Neuronal stem cell (in vitro differentiated cells): ENCODE measurements at regions not wholly inside any gene's neighbourhood (a gene's known extent, or its start where the extent isn't known, plus 50 kb on each side); places are given as distances from the start of the nearest gene placed in this dataset.
A peak's percentile ranks its signal among the peaks of the same experiment; 100 is the strongest.
"Not testable (repeated sequence)": the region's sequence is repeated elsewhere in the genome, so short reads cannot be mapped to it uniquely, and the experiment has no call there.

Experiments
- DNase-seq: peaks from one replicate; pipeline ENCODE4 v3.0.0-alpha.2; 2013; ENCODE audit warnings: low spot score
- H2AFZ ChIP-seq: one replicate; pipeline ENCODE4 v1.6.1; 2013; ENCODE audit warnings: mild to moderate bottlenecking, low read length, inconsistent platforms
- H2AK5ac ChIP-seq: 2 replicates; pipeline ENCODE4 v1.6.1; 2013; ENCODE audit warnings: low read depth, mild to moderate bottlenecking, inconsistent platforms, low read length, moderate library complexity, mixed read lengths
- H2BK120ac ChIP-seq: 2 replicates; pipeline ENCODE4 v1.6.1; 2013; ENCODE audit warnings: low read depth, mild to moderate bottlenecking, inconsistent platforms, low read length, moderate library complexity, mixed read lengths
- H2BK12ac ChIP-seq: one replicate; pipeline ENCODE4 v1.6.1; 2013; ENCODE audit warnings: low read length, inconsistent platforms
- H2BK15ac ChIP-seq: 2 replicates; pipeline ENCODE4 v1.6.1; 2013; ENCODE audit warnings: mild to moderate bottlenecking, low read length, inconsistent platforms, mixed read lengths
- H2BK5ac ChIP-seq: one replicate; pipeline ENCODE4 v1.6.1; 2013; ENCODE audit warnings: inconsistent platforms, mild to moderate bottlenecking, low read length, moderate library complexity
- H3K14ac ChIP-seq: one replicate; pipeline ENCODE4 v1.6.1; 2013; ENCODE audit warnings: low read length, inconsistent platforms
- H3K18ac ChIP-seq: 2 replicates; pipeline ENCODE4 v1.6.1; 2013; ENCODE audit warnings: low read length, inconsistent platforms
- H3K23ac ChIP-seq: 2 replicates; pipeline ENCODE4 v1.6.1; 2013; ENCODE audit warnings: low read depth, mild to moderate bottlenecking, mixed read lengths, low read length, inconsistent platforms; ENCODE audit not compliant: poor library complexity
- H3K27ac ChIP-seq: replicated peaks from 3 replicates; pipeline ENCODE4 v1.5.1; 2013; ENCODE audit warnings: low read length, inconsistent platforms
- H3K27me3 ChIP-seq, 3 experiments: 2 replicates each; pipeline ENCODE4 v1.6.1; 2013; ENCODE audit warnings: low read length in 3 of 3, mild to moderate bottlenecking in 2 of 3, inconsistent platforms in 1 of 3, low read depth in 1 of 3, mixed read lengths in 1 of 3, moderate library complexity in 1 of 3; ENCODE audit not compliant: control insufficient read depth in 3 of 3, insufficient read depth in 3 of 3
- H3K36me3 ChIP-seq, 2 donors: replicated peaks in 1 of 2; 2 replicates each; pipeline ENCODE4 v1.6.1; 2013; ENCODE audit warnings: low read length in 2 of 2; ENCODE audit not compliant: control insufficient read depth in 2 of 2, insufficient read depth in 2 of 2
- H3K4ac ChIP-seq: 2 replicates; pipeline ENCODE4 v1.6.1; 2013; ENCODE audit warnings: inconsistent platforms, mild to moderate bottlenecking, low read length, moderate library complexity
- H3K4me1 ChIP-seq, 2 donors: 1 replicate in 1 of 2; 2 replicates in 1 of 2; pipeline ENCODE4 v1.6.1; 2013; ENCODE audit warnings: low read length in 2 of 2, low read depth in 1 of 2; ENCODE audit not compliant: control insufficient read depth in 2 of 2, insufficient read depth in 1 of 2
- H3K4me2 ChIP-seq: one replicate; pipeline ENCODE4 v1.6.1; 2013; ENCODE audit warnings: mild to moderate bottlenecking, low read length, inconsistent platforms; ENCODE audit not compliant: insufficient read depth, poor library complexity, severe bottlenecking
- H3K4me3 ChIP-seq, 2 donors: 2 replicates each; pipeline ENCODE4 v1.5.1; 2013; ENCODE audit warnings: low read length in 2 of 2, mild to moderate bottlenecking in 2 of 2, inconsistent platforms in 1 of 2, moderate library complexity in 1 of 2
- H3K79me1 ChIP-seq: one replicate; pipeline ENCODE4 v1.6.1; 2013; ENCODE audit warnings: low read depth, mild to moderate bottlenecking, inconsistent platforms, low read length, moderate library complexity
- H3K9ac ChIP-seq: one replicate; pipeline ENCODE4 v1.6.1; 2013; ENCODE audit warnings: mild to moderate bottlenecking, low read depth, low read length, inconsistent platforms; ENCODE audit not compliant: poor library complexity
- H3K9me3 ChIP-seq, 2 donors: replicated peaks in 1 of 2; 2 replicates each; pipeline versions ENCODE3 to v1.6.1; 2013; ENCODE audit warnings: low read length in 2 of 2, mild to moderate bottlenecking in 2 of 2, inconsistent platforms in 1 of 2, low read depth in 1 of 2, mixed read lengths in 1 of 2, moderate library complexity in 1 of 2; ENCODE audit not compliant: control insufficient read depth in 2 of 2, insufficient read depth in 1 of 2
- H4K8ac ChIP-seq: one replicate; pipeline ENCODE4 v1.6.1; 2013; ENCODE audit warnings: low read depth, mild to moderate bottlenecking, inconsistent platforms, low read length, moderate library complexity
- H4K91ac ChIP-seq: one replicate; pipeline ENCODE4 v1.6.1; 2013; ENCODE audit warnings: low read length, low read depth, mild to moderate bottlenecking, inconsistent platforms; ENCODE audit not compliant: poor library complexity
- WGBS, 2 donors: extraction: QIAGEN DNeasy Blood & Tissue Kit; methylation state at CpG; one replicate each; pipeline ENCODE4 v1.1.7; 2013; ENCODE audit warnings: missing lambda C conversion rate in 2 of 2, mixed read lengths in 1 of 2; ENCODE audit not compliant: insufficient read length in 2 of 2, insufficient replicate concordance in 1 of 2; ENCODE audit errors: extremely low coverage in 2 of 2; 5-methylcytosine and 5-hydroxymethylcytosine counted together

GRCh38 chr12:59474236-59474635, 121.6 kb upstream of the SLC16A7 start:
- H3K4me1 ChIP-seq, H2AFZ ChIP-seq, H3K18ac ChIP-seq, H3K4me3 ChIP-seq, H4K91ac ChIP-seq, H3K4ac ChIP-seq, H4K8ac ChIP-seq, H3K14ac ChIP-seq, H3K27me3 ChIP-seq, H2BK15ac ChIP-seq, H3K36me3 ChIP-seq, H2BK120ac ChIP-seq, DNase-seq, H3K9me3 ChIP-seq, H2BK12ac ChIP-seq, H3K9ac ChIP-seq, H3K23ac ChIP-seq, H2BK5ac ChIP-seq, H3K27ac ChIP-seq, H3K4me2 ChIP-seq, H2AK5ac ChIP-seq, H3K79me1 ChIP-seq: not testable (repeated sequence)

GRCh38 chr12:59472273-59472672, 123.6 kb upstream of the SLC16A7 start:
- Histone ChIP-seq H2BK120ac (no peak overlapping the region), H3K4me1 (no peaks in the 10 kb centered on the region), H2AK5ac (no peak overlapping the region), H3K27ac (no peak overlapping the region), H3K9me3 (no peaks in the 10 kb centered on the region), H3K14ac (no peak overlapping the region), H2AFZ (no peak overlapping the region), H3K4me3 (no peak overlapping the region), H2BK5ac (no peak overlapping the region), H2BK15ac (no peak overlapping the region), H4K8ac (no peak overlapping the region), H3K79me1 (peaks cover 2% of the 10 kb centered on the region), H2BK12ac (no peak overlapping the region), H3K4ac (no peak overlapping the region), H3K23ac (no peak overlapping the region), H3K18ac (no peak overlapping the region), H3K9ac (no peak overlapping the region), H3K36me3 (no peaks in the 10 kb centered on the region), H4K91ac (no peak overlapping the region), H3K27me3 (no peaks in the 10 kb centered on the region), H3K4me2 (no peak overlapping the region)
- WGBS, 2 donors = no CpG with 5 or more reads among the region's 5 CpGs
- no peak for DNase-seq

- Histone ChIP-seq H3K4me3 (no peak overlapping the region), H4K91ac (no peak overlapping the region), H3K14ac (no peak overlapping the region), H3K4me1 (no peaks in the 10 kb centered on the region), H3K23ac (no peak overlapping the region), H2BK15ac (no peak overlapping the region), H3K18ac (no peak overlapping the region), H3K9ac (no peak overlapping the region), H3K79me1 (no peaks in the 10 kb centered on the region), H3K27ac (no peak overlapping the region), H3K4me2 (no peak overlapping the region), H4K8ac (no peak overlapping the region), H2AFZ (peak overlapping the region; percentile 17), H3K27me3 (no peaks in the 10 kb centered on the region), H2BK120ac (no peak overlapping the region), H2BK5ac (no peak overlapping the region), H3K4ac (no peak overlapping the region), H2AK5ac (no peak overlapping the region), H2BK12ac (no peak overlapping the region), H3K36me3 (no peaks in the 10 kb centered on the region), H3K9me3 (no peaks in the 10 kb centered on the region)
- DNase-seq = no peak
- 100% methylated on average over 1 of the region's 5 CpGs; no CpG with 5 or more reads in 1 of the 2 donors for WGBS, 2 donors
Observed at GRCh38 chr12:59459966-59460660, 135.7 kb upstream of the SLC16A7 start.

- Histone ChIP-seq H2BK120ac (no peak overlapping the region), H4K8ac (no peak overlapping the region)
- no peak for DNase-seq
Observed at GRCh38 chr12:59453475-59453874, 142.4 kb upstream of the SLC16A7 start.

More at GRCh38 chr12:59453475-59453874, 142.4 kb upstream of the SLC16A7 start:
- Histone ChIP-seq H2BK12ac (no peak overlapping the region), H2AK5ac (no peak overlapping the region), H3K18ac (no peak overlapping the region), H4K91ac (no peak overlapping the region), H3K4me2 (no peak overlapping the region), H2BK5ac (no peak overlapping the region), H3K4me3 (no peak overlapping the region), H3K14ac (no peak overlapping the region), H2BK15ac (no peak overlapping the region), H3K9ac (no peak overlapping the region), H3K4ac (no peak overlapping the region), H3K27me3 (no peaks in the 10 kb centered on the region), H3K27ac (no peak overlapping the region), H3K36me3 (no peaks in the 10 kb centered on the region), H3K4me1 (no peaks in the 10 kb centered on the region), H3K9me3 (no peaks in the 10 kb centered on the region), H2AFZ (no peak overlapping the region), H3K79me1 (no peaks in the 10 kb centered on the region), H3K23ac (no peak overlapping the region)
